Posterior vena cava (tissue), 2 donors: ENCODE measurements at regions not wholly inside any gene's neighbourhood (a gene's known extent, or its start where the extent isn't known, plus 50 kb on each side); places are given as distances from the start of the nearest gene placed in this dataset.
A peak's percentile ranks its signal among the peaks of the same experiment; 100 is the strongest.

Experiments
- DNase-seq: peaks from one replicate; pipeline ENCODE4 v3.0.0-alpha.2; 2020; ENCODE audit warnings: low spot score
- intact Hi-C, 2 donors: fragments of 100-400 bp; cut with DNase I; formaldehyde crosslinking; loops; one replicate each; pipeline versions ENCODE4 v1.14.1 to v1.14.2; 2022 to 2023
- donor health status: DM: yes; HTN: yes; CAD: no.
- donor health status: DM: yes; HTN: yes; CAD: no.

DNA sequence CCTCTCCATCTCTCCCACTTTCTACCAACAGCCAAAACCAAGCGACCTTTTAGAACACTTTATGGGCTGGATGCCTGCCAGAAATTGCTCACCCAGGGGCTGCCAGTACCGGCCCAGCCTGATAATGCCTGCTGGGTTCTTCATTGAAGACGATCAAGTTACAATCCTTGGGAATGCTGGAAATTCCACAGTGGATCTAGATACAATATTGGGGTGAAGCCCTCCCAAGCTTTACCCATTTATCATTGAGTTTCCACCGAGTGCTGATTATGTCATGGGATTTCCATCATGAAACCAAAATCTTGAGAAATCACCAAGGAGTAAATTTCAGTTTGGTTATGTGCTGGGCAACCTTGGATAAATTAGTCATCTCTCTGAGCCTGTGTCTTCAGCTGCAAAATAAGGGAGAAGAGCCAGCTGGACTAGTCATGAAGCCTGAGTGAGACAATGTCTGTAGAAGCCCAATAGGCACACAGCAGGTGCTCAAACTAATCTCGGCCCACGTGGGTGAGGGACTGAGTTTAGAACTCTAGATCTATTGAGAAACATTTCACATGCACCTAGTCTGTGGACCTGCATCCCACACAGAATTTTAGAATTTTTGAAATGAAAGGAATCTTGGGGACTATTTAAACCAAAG is 75.5 kb upstream of the CLMN start:
- no peak for DNase-seq
- intact Hi-C loops: no loop called here

DNA sequence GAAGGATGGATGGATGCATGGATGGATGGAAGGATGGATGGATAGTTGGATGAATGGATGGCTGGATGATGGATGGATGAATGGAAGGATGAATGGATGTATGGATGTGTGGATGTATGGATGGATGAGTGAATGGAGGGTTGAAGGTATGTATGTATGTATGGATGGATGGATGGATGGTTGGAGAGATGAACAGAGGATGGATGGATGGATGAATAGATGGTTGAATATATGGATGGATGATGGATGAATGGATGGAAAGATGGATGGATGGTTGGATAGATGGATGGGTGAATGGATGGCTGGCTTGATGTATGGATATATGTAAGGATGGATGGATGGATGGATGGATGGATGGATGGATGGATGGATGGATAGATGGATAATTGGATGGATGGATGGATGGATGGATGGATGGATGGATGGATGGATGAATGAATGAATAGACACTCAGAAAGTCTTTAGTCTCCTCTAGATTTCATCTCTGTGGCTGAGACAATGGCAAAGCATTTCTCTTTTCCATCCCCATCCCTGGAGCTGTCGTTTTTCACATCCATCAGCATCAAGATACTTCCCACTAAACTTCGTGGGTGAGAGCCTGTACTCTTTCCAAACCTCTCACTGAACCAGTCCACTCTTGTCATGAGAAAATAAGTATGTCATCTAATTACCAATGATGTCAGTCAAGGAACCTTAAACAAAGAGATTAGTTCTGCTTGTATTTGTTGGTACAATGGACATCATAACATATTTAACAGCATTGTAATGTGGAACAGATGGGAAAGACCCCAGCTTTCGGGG is 74.8 kb upstream of the CLMN start:
- no peak for DNase-seq
- intact Hi-C loops: no loop called here

DNA sequence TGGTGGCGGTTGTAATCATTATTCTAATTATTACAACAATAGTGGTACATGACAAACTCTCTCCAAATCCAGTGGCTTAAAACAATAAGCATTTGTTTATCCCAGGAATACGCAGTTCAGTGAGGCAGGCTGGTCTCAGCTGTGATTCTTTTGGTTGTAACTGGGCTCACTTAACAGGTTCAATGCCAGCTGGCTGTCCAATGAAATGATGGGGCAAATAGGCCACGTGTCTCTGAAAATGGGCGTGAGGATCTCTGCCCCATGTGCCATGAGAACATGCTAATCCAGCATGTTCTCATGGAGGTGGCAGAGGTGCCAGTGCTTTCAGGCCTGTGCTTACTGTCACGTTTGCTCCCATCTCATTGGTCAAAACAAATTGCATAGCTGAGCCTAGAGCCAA is 73.1 kb upstream of the CLMN start:
- DNase-seq: no peak
- intact Hi-C loops: no loop called here

DNA sequence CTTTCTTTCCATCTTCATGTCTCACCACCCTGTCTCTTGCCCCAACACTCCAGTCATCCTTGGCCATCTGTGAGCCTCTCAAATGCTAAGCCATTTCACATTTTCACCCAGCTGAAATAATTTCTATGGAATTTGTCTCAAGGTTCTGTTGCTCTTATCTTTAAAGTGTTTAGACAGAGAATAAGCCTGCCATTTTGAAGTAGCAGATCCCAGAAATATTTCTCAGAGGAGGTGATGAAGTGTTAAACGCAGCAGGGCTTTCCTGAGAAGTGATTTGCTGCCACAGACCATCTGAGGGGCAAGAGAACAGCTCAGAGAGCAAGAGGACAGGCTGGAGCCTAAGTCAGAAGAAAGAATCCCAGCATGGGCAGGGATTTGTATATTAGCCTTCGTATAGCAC is 71.6 kb upstream of the CLMN start:
- intact Hi-C loops: no loop called here
- DNase-seq: no peak

DNA sequence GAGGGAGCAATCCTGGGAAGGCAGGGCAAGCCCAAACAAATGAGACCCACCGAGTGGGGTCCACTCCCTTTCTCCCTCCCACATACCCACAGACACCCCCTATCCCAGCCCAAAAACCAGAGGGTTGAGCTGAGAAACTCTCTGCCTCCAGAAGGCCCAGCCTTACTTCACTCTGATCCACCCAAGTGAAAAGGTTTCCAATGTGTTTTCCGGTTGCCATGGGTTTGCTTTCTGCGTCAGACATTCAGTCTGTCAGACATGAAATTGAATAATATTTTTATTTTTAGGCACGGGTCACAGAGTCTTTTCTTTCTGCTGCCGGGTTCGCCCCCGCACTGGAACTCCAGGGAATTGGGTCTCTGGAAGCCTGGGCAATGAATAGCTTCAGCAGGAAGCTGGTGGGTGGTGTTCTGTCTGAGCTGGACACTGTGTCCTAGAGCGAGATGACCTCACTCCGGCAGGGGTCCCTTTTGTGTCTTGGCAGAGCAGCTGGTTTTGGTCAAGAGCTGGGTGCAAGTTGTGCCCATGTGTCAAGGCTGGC is 69.8 kb upstream of the CLMN start:
- DNase-seq: peak; percentile 93
- intact Hi-C loops: no loop called here

DNA sequence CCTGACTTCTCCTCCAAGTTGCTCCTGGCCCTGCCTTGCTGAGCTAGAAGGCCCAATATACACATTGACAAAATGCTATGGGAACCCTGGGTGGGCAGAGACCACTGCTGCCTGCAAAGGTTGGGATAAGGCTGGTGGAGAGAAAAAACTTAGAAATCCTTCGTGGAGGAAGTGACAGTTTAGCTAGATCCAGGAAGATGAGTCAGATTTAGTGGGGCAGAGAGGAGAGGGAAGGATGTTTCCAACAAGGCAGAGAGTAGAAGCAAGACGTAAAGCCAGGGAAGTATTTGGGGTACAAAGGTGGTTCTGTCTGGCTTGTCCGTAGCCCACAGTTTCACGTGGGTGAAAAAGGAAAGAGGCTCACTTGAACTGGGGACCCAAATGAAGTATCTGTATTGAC is 69.0 kb upstream of the CLMN start:
- DNase-seq: no peak
- intact Hi-C loops: no loop called here

DNA sequence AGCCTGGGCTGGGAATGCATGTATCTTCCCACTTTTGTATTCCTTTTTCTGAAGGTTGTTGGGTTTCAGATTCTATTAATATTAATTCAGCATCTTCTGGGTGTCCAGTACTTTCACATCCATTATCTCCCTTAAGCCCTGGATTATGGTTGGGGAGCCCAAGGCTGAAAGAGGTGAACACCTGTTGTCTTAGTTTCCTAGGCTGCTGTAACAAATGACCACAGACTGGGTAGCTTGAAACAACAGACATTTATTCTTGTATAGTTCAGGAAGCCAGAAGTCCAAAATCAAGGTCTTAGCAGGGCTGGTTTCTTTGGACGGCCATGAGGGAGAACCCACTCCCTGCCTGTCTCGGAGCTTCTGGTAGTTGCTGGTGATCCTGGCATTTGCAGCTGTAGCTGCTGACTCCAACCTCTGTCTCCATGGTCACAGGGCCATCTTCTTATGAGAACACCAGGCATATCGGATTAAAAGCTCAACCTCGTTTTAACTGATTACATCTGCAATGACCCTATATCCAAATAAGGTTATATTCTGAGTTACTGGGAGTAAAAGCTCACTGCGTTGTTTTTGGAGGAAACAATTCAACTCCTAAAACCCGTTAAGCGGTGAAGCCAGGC is 68.2 kb upstream of the CLMN start:
- no peak for DNase-seq
- intact Hi-C loops: no loop called here

DNA sequence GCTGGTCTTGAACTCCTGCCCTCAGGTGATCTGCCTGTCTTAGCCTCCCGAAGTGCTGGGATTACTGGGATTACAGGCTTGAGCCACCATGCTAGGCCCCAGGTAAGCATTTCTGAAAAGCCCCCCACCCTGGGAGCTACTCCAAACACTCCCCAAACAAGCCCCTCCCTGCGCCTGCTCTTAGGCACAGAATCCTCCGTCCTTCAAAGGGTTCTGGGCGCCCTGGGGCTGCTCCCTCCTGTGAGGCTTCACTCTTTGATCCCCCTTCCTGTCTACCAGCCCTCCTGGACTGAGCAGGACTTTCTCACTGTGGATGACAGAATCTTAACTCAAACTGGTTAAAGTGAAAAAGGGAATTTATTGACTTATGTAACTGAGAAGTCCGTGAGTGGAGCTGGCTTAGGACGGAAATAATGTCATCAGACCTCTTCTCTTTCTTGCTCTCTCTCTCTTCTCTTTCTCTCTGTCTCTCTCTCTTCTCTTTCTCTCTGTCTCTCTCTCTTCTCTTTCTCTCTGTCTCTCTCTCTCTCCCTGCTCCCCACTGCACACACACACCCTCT is 66.9 kb upstream of the CLMN start:
- intact Hi-C loops: no loop called here

DNA sequence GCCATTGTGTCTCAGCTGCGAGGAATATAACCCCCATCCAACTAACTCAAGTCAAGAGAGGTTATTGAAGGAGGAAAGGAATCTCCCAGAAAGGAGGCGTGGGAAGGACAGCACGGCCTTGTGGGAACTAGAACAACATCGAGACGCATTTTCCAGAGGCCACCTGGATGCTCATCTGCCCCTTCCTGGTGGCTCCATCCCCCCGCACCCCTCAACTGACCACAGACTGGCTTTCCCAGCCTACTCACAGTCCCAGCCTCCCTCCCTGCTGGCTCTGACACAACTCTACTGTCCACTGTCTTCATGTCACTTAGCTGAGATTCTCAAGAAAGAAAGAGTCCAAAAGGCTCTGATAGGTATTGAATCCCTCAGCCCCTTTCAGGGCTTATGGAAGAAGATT is 66.0 kb upstream of the CLMN start:
- intact Hi-C loops: no loop called here
- no peak for DNase-seq

More for the DNA sequence above, 66.9 kb upstream of the CLMN start:
- DNase-seq: no peak

DNA sequence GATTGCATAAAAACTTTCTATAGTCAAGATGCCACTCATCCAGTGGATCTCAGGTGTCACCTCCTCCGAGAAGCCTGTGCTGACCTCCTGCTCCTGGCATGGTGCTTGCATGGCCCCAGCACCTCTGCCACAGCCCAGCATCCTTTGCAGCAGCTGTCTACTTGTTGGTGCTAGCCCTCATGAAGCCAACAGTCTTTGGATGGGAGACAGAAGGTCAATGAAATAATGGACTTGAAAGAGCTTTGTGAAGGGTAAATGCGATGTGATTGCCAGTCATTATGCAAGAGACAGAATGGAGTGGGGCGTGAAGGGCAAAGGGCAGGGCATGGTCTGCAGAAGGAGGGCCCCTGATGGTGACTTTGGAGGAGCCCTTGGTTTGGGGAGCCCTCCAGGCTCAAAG is 63.0 kb upstream of the CLMN start:
- intact Hi-C loops: no loop called here
- DNase-seq: no peak

DNA sequence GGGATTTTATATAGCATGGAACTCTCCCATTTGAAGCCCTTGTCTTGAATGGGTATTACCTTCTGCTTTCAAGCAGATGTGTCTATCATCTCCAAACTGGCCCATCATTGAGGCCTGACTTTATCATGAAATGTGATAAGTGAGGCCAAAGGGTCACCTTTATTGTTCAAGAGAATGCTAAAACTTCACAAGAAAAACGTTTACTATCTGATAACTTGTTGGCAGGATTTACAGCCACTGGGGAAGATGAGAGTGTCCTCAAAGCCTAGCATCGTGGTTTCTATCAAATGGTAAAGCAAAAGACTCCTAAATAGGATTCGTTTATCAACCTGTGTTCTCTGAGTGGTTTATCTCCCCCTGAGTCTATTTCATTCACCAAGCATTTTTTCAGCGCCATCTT is 62.0 kb upstream of the CLMN start:
- intact Hi-C loops: no loop called here
- no peak for DNase-seq

DNA sequence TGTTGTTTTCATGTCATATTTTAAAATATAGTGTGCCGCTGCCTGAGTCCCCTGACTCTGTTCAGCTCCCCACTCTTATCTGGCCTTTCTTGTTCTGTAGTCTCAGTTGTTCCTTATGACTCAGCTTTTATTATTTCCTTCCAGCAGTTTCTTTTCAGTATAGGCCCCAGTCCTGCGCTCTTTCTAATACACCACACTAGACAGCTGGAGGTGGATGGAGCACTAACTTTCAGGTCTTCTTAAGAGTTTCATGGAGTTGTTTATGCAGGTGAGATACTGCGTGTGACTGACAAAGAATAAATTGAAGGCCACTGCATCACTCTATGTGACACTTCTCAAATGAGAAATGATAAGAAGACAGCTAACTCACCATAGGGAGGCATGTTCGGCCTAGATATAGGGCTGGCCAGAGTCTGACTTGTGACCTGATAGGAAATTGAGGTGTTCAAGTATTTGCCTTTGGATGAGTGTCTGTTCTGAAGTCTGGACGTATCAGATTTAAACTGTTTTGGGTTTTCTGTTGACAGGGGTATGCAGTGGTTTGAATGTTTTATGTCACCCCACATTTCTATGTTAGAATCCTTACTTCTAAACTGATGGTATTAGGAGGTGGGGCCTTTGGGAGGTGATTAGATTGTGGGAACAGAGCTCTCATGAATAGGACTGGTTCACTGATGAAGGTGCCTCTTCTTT is 60.8 kb upstream of the CLMN start:
- intact Hi-C loops: no loop called here
- no peak for DNase-seq

DNA sequence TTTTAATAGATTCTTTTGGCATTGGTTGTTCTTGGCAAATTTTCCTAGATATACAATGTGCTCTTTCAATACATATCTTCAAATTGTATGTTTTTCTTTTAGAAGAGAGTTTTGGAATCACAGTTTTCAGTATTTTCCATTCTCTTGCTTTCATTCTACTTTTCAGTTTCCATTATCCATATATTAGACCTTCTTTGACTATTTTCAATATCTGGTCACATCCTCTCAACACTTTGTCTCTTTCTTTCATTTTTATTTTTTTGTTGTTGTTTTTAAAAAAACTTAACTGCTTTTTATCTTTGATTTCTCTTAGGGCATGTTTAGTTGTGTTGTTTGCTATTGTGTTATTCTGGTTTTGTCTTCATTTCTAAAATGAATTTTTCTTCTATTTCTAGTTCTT is 59.9 kb upstream of the CLMN start:
- intact Hi-C loops: no loop called here
- DNase-seq: no peak

DNA sequence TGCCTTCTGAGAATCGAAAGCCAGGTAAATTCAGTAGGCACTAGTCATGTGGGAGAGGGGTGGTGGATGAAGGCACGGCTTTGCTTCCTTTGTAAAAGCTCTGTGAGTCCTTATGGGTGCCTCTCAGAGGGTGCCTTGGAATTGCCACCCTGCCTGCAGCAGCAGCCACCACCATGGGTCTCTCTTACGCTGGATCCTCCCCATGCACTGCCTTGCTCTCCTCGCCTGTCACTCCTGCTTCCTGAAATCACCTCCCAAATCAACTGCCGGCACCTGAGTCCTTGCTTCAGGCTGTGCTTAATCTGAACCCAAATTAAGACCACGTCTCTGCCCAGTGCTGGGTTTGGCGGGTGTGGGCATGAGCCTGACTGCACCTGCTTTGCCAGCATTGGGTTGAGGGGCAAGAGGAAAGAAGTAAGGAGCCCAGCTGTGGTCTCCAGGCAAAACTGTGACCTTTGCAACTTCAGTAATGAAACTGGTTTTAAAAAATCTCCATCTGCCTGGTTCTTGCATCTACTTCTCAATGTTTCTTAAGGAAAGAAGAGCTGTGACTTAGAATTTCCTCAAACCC is 55.9 kb upstream of the CLMN start:
- DNase-seq: no peak

DNA sequence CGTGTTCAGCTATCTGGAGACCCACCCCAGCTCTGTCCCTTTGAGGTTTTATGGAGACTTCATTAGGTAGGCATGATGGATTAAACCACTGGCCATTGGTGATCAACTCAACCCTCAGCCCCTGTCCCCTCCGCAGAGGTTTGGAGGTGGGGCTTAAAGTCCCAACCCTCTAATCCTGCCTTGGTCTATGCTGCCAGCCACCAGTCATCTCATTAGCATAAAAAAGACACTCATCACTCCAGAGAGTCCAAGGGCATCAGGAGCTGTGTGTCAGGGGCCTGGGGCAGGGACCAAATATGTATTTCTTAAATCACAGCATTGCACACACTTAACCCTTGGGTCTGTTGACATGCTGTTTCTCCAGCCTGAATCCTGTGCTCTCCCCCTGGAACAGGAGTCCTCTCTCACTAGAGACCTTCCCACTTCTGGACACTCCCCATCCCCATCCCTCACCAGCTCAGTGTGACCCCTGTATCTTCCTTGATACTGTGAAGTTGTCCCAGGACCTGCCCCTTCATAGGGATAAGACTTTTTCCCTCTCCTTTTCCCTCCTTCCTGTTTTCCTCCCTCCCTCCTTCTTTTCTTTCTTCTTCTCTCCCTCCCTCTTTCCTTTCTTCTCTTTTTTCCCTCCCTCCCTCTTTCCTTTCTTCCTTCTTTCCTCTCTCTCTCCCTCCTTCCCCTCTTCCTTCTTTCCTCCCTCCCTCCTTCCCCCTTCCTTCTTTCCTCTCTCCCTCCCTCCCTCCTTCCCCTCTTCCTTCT is 54.7 kb upstream of the CLMN start:
- intact Hi-C loops: no loop called here
- no peak for DNase-seq

More for the DNA sequence above, 55.9 kb upstream of the CLMN start:
- intact Hi-C loops: no loop called here

DNA sequence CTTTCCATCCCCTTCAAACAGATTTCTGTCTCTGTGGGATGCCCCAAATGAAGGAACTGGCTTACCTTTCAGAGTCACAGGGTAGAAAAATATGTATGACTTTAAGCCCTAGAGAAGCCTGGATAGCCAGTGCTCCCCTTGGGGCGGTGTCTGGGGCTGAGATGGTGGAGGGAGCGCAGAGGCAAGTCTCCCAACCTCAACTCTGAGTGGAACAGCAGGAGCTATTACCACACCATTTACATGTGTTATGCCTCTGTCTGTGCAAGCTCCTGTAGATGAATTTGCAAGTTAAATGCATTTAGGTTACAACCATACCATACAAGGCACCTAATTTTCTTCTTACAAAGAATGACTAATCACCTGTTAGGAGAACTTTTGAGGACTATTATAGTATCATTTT is 50.4 kb upstream of the CLMN start:
- intact Hi-C loops: no loop called here
- no peak for DNase-seq
